Activated CD4-positive, alpha-beta T cell treated with anti-CD3 and anti-CD28 coated beads, Interleukin-2, amount 10 ng/mL, durations not matched to agents 7 days and 5 days (primary cell): ENCODE measurements at regions not wholly inside any gene's neighbourhood (a gene's known extent, or its start where the extent isn't known, plus 50 kb on each side); places are given as distances from the start of the nearest gene placed in this dataset.
"Not testable (repeated sequence)": the region's sequence is repeated elsewhere in the genome, so short reads cannot be mapped to it uniquely, and the experiment has no call there.

Experiments used
- CTCF ChIA-PET: fragments of 350-600 bp; sonication (Branson Sonifier 250); formaldehyde crosslinking; loops from one replicate; lab custom pipeline; 2021; ENCODE audit warnings: antibody characterized with exemption; lab: Charles Lee
- POLR2A ChIA-PET: fragments of 350-600 bp; sonication (Branson Sonifier 250); formaldehyde crosslinking; loops from one replicate; lab custom pipeline; 2021; ENCODE audit warnings: antibody characterized with exemption; lab: Charles Lee
- DNase-seq: peaks from one replicate; pipeline ENCODE4 v3.0.0-alpha.2; 2020
- H3K27ac Mint-ChIP-seq: one replicate; pipeline ENCODE4 v1.8.0; 2021; ENCODE audit warnings: mild to moderate bottlenecking, moderate library complexity, mixed read lengths
- H3K27me3 Mint-ChIP-seq: one replicate; pipeline ENCODE4 v1.8.0; 2021; ENCODE audit warnings: mixed read lengths
- H3K36me3 Mint-ChIP-seq: one replicate; pipeline ENCODE4 v1.8.0; 2021; ENCODE audit warnings: low read depth, mixed read lengths
- H3K4me1 Mint-ChIP-seq: one replicate; pipeline ENCODE4 v1.8.0; 2021; ENCODE audit warnings: mixed read lengths
- H3K4me3 Mint-ChIP-seq: one replicate; pipeline ENCODE4 v1.8.0; 2021; ENCODE audit warnings: mild to moderate bottlenecking, moderate library complexity, mixed read lengths
- H3K9me3 Mint-ChIP-seq: one replicate; pipeline ENCODE4 v1.8.0; 2021; ENCODE audit warnings: mixed read lengths

DNA sequence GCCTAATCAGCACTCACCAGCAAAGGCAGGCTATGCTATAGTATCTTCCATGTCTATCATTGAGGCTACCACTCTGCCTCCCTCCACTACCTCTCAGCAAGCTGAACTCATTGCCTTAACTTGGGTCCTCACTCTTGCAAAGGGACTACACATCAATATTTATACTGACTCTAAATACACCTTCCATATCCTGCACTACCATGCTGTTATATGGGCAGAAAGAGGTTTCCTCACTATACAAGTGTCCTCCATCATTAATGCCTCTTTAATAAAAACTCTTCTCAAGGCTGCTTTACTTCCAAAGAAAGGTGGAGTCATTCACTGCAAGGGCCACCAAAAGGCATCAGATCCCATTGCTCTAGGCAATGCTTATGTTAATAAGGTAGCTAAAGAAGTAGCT lies 669.3 kb upstream of the USP15 start:
- H3K9me3 Mint-ChIP-seq: peaks cover 39% of the 10 kb centered on the region
- H3K4me3 Mint-ChIP-seq, H3K4me1 Mint-ChIP-seq, H3K27ac Mint-ChIP-seq, DNase-seq, POLR2A ChIA-PET, H3K36me3 Mint-ChIP-seq, H3K27me3 Mint-ChIP-seq, CTCF ChIA-PET: not testable (repeated sequence)

DNA sequence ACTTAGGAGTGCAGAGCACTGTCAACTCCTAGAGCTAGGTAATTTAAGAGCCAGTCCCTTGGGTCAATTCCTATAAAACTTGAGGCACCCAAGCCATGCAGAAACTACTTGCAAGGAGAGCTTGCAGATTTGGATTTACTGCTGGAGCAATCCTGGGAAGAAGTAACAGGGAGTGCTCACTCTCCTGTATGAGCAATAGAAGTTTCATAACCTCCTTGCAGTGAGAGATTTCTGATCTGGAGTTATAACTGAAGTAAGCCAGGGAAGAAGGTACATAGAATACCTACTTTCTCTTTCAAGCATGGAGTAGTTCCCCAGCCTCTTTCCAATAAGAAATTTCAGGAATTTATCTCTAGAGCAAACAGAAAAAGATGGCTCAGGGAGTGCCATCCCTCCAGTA lies 650.1 kb upstream of the USP15 start:
- no peaks in the 10 kb centered on the region for H3K9me3 Mint-ChIP-seq
- no peak for DNase-seq
- no peak overlapping the region for H3K27ac Mint-ChIP-seq
- H3K27me3 Mint-ChIP-seq: no peaks in the 10 kb centered on the region
- CTCF ChIA-PET: no interaction called here
- H3K4me1 Mint-ChIP-seq: no peaks in the 10 kb centered on the region
- no peaks in the 10 kb centered on the region for H3K36me3 Mint-ChIP-seq
- no peak overlapping the region for H3K4me3 Mint-ChIP-seq
- POLR2A ChIA-PET: no interaction called here

DNA sequence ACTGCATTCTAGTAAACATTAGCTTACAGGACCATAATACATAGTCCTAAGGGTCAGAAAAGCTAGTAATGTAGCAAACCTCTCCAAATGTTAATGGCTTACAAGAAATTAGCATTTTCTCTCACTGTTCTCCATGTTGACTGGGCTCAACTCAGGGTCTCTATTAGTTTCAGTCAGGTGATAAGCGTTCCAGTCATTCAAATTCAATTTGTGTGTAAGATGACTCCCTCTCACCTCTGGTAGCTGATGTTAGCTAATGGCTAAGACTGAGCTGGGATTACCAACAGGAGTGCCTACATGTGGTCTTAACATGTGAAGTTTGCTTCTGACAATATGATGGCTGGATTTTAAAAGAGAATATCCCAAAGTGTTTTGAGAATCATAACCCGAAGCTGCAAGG lies 630.5 kb upstream of the USP15 start:
- no peaks in the 10 kb centered on the region for H3K27me3 Mint-ChIP-seq
- CTCF ChIA-PET: no interaction called here
- POLR2A ChIA-PET: no interaction called here
- H3K27ac Mint-ChIP-seq: no peak overlapping the region
- H3K4me1 Mint-ChIP-seq: no peaks in the 10 kb centered on the region
- no peak overlapping the region for H3K4me3 Mint-ChIP-seq
- peaks cover 7% of the 10 kb centered on the region for H3K9me3 Mint-ChIP-seq
- H3K36me3 Mint-ChIP-seq: no peaks in the 10 kb centered on the region
- DNase-seq: no peak

- ChIA-PET POLR2A (no interaction called here), CTCF (no interaction called here)
- no peak overlapping the region for H3K27ac Mint-ChIP-seq
- no peaks in the 10 kb centered on the region for H3K4me1 Mint-ChIP-seq
- H3K4me3 Mint-ChIP-seq: no peak overlapping the region
- H3K9me3 Mint-ChIP-seq: no peaks in the 10 kb centered on the region
- no peaks in the 10 kb centered on the region for H3K27me3 Mint-ChIP-seq
- no peaks in the 10 kb centered on the region for H3K36me3 Mint-ChIP-seq
- DNase-seq: no peak
Observed at GRCh38 chr12:61646639-61647038, 613.6 kb upstream of the USP15 start.

- H3K27ac Mint-ChIP-seq: no peak overlapping the region
- POLR2A ChIA-PET: no interaction called here
- H3K4me3 Mint-ChIP-seq: no peak overlapping the region
- no peaks in the 10 kb centered on the region for H3K36me3 Mint-ChIP-seq
- H3K27me3 Mint-ChIP-seq: no peaks in the 10 kb centered on the region
- no peaks in the 10 kb centered on the region for H3K4me1 Mint-ChIP-seq
- CTCF ChIA-PET: no interaction called here
- DNase-seq: no peak
- H3K9me3 Mint-ChIP-seq: no peaks in the 10 kb centered on the region
Observed at GRCh38 chr12:61647566-61647965, 612.6 kb upstream of the USP15 start.

DNA sequence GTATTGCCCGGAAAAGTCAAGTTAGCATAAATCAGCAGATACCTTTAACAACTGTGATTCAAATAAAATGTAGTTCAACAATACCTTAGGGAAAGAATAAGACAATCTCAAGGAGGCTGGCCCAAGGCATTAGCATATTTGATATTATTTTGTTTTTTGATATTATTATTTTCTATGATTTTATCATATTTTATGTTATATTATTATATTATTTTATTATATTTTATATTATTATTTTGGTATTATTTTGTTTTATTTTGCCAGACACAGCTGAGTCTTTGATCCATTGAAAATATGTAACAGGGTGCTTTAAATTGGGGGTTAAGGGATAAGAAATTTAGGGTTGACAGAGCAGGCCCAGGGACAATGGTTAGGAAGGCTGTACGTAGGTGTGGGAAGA lies 607.9 kb upstream of the USP15 start:
- CTCF ChIA-PET: no interaction called here
- no peaks in the 10 kb centered on the region for H3K36me3 Mint-ChIP-seq

DNA sequence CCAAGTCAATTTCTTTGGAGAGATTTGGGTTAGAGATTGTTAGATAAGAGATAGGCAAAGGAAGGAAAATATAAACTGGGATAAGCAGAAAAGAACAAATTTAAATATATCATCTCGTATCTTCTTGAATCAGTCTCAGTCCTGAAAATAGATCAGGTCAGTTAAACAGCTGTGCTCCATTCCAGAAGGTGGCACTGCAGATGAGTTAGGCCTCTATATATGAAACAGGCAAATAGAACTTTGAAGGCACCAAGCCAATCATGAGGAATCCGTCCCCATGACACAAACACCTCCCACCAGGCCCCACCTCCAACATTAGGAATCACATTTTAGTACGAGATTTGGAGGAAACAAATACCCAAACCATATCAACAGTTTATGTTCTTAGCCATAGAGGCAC lies 605.5 kb upstream of the USP15 start:
- CTCF ChIA-PET: no interaction called here
- H3K9me3 Mint-ChIP-seq: no peaks in the 10 kb centered on the region
- no peak overlapping the region for H3K27ac Mint-ChIP-seq
- no peaks in the 10 kb centered on the region for H3K4me1 Mint-ChIP-seq
- no peak overlapping the region for H3K4me3 Mint-ChIP-seq
- no peak for DNase-seq
- no peaks in the 10 kb centered on the region for H3K36me3 Mint-ChIP-seq
- POLR2A ChIA-PET: no interaction called here
- no peaks in the 10 kb centered on the region for H3K27me3 Mint-ChIP-seq

More for the DNA sequence above, 607.9 kb upstream of the USP15 start:
- POLR2A ChIA-PET: no interaction called here
- Mint-ChIP-seq H3K27ac (no peak overlapping the region), H3K4me3 (no peak overlapping the region), H3K9me3 (no peaks in the 10 kb centered on the region), H3K27me3 (no peaks in the 10 kb centered on the region), H3K4me1 (no peaks in the 10 kb centered on the region)
- no peak for DNase-seq

GRCh38 chr12:61655241-61655640 lies 605.0 kb upstream of the USP15 start:
- no peaks in the 10 kb centered on the region for H3K4me1 Mint-ChIP-seq
- POLR2A ChIA-PET: no interaction called here

GRCh38 chr12:61667676-61668075 lies 592.5 kb upstream of the USP15 start:
- Mint-ChIP-seq H3K4me1 (no peaks in the 10 kb centered on the region), H3K36me3 (peaks cover 2% of the 10 kb centered on the region), H3K27ac (no peak overlapping the region), H3K9me3 (peaks cover 20% of the 10 kb centered on the region), H3K4me3 (no peak overlapping the region), H3K27me3 (no peaks in the 10 kb centered on the region)
- ChIA-PET CTCF (no interaction called here), POLR2A (no interaction called here)
- DNase-seq: no peak

More at GRCh38 chr12:61655241-61655640, 605.0 kb upstream of the USP15 start:
- Mint-ChIP-seq H3K9me3 (no peaks in the 10 kb centered on the region), H3K27ac (no peak overlapping the region), H3K36me3 (no peaks in the 10 kb centered on the region), H3K27me3 (no peaks in the 10 kb centered on the region), H3K4me3 (no peak overlapping the region)
- no peak for DNase-seq
- CTCF ChIA-PET: no interaction called here

DNA sequence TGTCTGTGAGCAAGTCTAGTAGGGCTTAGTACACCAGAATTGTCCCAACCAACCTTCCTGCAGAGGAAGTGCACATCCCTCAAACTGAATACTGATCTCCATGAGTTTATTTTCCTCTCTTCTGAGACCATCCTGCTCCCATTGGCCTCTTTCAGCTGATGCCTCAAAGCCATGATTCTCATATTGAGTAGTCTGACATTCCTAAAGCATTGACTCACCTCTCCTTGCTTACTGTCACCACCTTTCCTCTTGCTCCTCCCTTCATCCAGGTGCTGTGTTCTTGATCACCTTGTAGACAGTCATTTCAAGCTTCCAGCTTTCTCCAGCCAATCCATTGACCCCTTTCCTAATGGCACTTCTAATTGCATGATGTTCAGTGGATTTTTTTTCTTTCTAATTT lies 583.7 kb upstream of the USP15 start:
- Mint-ChIP-seq H3K27ac (no peak overlapping the region), H3K4me1 (no peaks in the 10 kb centered on the region), H3K4me3 (no peak overlapping the region), H3K27me3 (no peaks in the 10 kb centered on the region), H3K36me3 (peaks cover under 1% of the 10 kb centered on the region), H3K9me3 (peaks cover 7% of the 10 kb centered on the region)
- ChIA-PET POLR2A (no interaction called here), CTCF (interaction anchor here (0.5 kb wide), 1 partner anchor 912 kb away, joined by 3 read pairs; no protein-coding TSS in a partner anchor)
- DNase-seq: no peak

GRCh38 chr12:61687407-61687806 lies 572.8 kb upstream of the USP15 start:
- Mint-ChIP-seq H3K4me3 (no peak overlapping the region), H3K27ac (no peak overlapping the region), H3K36me3 (no peaks in the 10 kb centered on the region), H3K27me3 (no peaks in the 10 kb centered on the region), H3K4me1 (no peaks in the 10 kb centered on the region), H3K9me3 (peaks cover under 1% of the 10 kb centered on the region)
- POLR2A ChIA-PET: no interaction called here
- CTCF ChIA-PET: no interaction called here
- no peak for DNase-seq

GRCh38 chr12:61694214-61694613 lies 566.0 kb upstream of the USP15 start:
- Mint-ChIP-seq H3K27ac (no peak overlapping the region), H3K36me3 (no peaks in the 10 kb centered on the region), H3K4me3 (no peak overlapping the region), H3K27me3 (no peaks in the 10 kb centered on the region), H3K4me1 (no peaks in the 10 kb centered on the region), H3K9me3 (peaks cover 11% of the 10 kb centered on the region)
- CTCF ChIA-PET: no interaction called here
- DNase-seq: no peak
- POLR2A ChIA-PET: no interaction called here

GRCh38 chr12:61701471-61701870 lies 558.7 kb upstream of the USP15 start:
- Mint-ChIP-seq H3K36me3 (no peaks in the 10 kb centered on the region), H3K4me3 (no peak overlapping the region), H3K27me3 (no peaks in the 10 kb centered on the region), H3K27ac (no peak overlapping the region), H3K9me3 (peaks cover 6% of the 10 kb centered on the region), H3K4me1 (no peaks in the 10 kb centered on the region)
- POLR2A ChIA-PET: no interaction called here
- CTCF ChIA-PET: no interaction called here
- no peak for DNase-seq

DNA sequence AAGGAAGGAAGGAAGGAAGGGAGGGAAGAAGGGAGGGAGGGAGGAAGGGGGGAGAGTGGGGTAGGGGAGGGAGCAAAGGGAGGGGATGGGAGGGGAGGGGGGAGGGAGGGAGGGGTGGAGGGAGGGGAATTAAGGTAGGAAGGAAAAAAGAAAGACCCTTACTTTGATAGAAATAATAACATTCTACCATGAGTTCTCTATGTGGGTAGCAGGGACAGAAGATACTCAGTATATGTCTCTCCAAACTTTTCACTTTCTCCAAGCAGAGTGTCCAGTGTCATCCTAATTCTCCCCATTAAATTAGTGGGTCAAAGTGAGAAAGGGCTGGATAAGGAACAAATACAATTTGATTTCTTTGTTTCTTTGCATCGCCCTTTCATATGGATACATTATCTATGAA lies 553.4 kb upstream of the USP15 start:
- no peak for DNase-seq
- no peaks in the 10 kb centered on the region for H3K9me3 Mint-ChIP-seq
- no peaks in the 10 kb centered on the region for H3K27me3 Mint-ChIP-seq
- no peak overlapping the region for H3K27ac Mint-ChIP-seq
- no peak overlapping the region for H3K4me3 Mint-ChIP-seq
- ChIA-PET POLR2A (no interaction called here), CTCF (no interaction called here)
- H3K4me1 Mint-ChIP-seq: no peaks in the 10 kb centered on the region
- no peaks in the 10 kb centered on the region for H3K36me3 Mint-ChIP-seq
